ENCODE measurements at regions not wholly inside any gene's neighbourhood (a gene's known extent, or its start where the extent isn't known, plus 50 kb on each side); places are given as distances from the start of the nearest gene placed in this dataset.
"Not testable (repeated sequence)": the region's sequence is repeated elsewhere in the genome, so short reads cannot be mapped to it uniquely, and the experiment has no call there.

DNA sequence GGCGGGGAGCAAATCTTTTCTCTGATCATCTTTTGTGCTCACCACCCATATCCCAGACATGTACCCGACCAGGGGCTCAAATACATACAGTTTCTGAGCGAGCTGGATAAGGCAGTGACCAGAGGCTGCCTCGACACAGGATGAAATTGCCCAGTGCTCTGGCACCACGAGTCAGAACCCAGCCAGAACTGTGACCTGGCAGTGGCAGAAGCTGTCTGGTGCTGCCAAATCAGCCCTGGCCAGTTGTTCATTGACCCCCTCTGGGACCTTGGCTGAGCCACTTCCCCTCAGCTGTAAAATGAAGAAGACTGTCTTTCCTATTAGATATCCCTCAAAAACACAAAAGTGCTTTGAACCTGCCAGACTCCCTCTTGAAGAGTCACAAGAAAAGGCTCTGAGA lies 90.2 kb downstream of the TBC1D26 start:
- CTCF ChIA-PET; RAD21 ChIA-PET (ENCODE audit: low non-redundant PET in 1 of 2, low total read pairs in 2 of 2, uncharacterized antibody in 2 of 2, unreplicated experiment in 2 of 2); H2AFZ ChIP-seq (ENCODE audit: low read depth, low read length, poor library complexity, severe bottlenecking); H3K4me2 ChIP-seq (ENCODE audit: low read length); BruUV-seq (replicated peaks); H3K27me3 ChIP-seq (ENCODE audit: insufficient read depth, low read length); H3K9me2 ChIP-seq (ENCODE audit: insufficient read depth); DNase-seq (ENCODE audit: low read depth, low spot score); H3K9ac ChIP-seq (ENCODE audit: low read length); ATAC-seq; H3K4me1 ChIP-seq (ENCODE audit: control insufficient read depth in 1 of 2, insufficient read depth in 2 of 2, low read length in 2 of 2); H3K27ac ChIP-seq (ENCODE audit: low read depth, low read length); H3K4me3 ChIP-seq (replicated peaks in 1 of 2; ENCODE audit: low read depth in 1 of 2, low read length in 2 of 2); H3K9me3 ChIP-seq (ENCODE audit: control insufficient read depth in 1 of 2, insufficient read depth in 1 of 2, low read depth in 1 of 2, low read length in 2 of 2); H4K20me1 ChIP-seq (ENCODE audit: insufficient read depth); H3K79me2 ChIP-seq (ENCODE audit: insufficient read depth, low read length); H3K36me3 ChIP-seq (ENCODE audit: control insufficient read depth in 1 of 2, insufficient read depth in 2 of 2, low read length in 2 of 2); POLR2A ChIA-PET: not testable (repeated sequence)
- intact Hi-C loops (cut with micrococcal nuclease): loop anchor here (10.0 kb wide), 1 partner anchor 557 kb away; the partner anchor contains the start of gene PMP22

DNA sequence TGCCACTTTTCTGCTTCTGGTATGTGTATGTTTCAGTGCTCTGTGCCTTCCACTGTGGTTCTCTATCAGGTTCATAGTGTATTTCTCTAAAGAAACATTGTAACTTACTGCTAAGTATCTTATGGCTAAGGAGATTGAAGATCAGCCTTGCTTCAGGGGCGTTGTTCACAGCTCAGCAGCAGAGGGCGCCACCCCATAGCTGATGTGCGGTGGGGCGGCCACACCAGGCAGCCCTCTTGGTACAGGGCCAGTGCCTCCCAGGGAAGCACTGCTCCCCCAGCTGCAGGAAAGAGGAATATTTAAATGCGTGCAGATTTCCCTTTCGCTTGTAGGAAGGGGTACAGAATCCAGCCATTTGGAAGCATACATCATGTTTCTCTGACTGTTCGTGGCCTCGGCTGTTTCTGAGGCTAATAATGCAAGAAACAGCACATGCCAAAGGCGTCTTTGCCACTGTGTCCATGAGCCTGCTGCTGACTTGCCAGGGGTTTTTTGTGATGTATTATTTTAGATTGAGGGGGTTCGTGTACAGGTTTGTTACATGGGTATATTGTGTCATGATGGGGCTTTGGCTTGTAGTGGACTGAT lies 96.7 kb downstream of the TBC1D26 start:
- Histone ChIP-seq H3K4me1 (ENCODE audit: control insufficient read depth in 1 of 2, insufficient read depth in 2 of 2, low read length in 2 of 2) (peaks cover 2 to 12% of the 10 kb centered on the region in 2 experiments; a peak in 1 of 4 replicates), H3K4me2 (ENCODE audit: low read length) (peak overlapping the region; percentile 65), H2AFZ (ENCODE audit: low read depth, low read length, poor library complexity, severe bottlenecking) (peak overlapping the region; percentile 90)
- H3K27ac ChIP-seq (ENCODE audit: low read depth, low read length); H3K36me3 ChIP-seq (ENCODE audit: control insufficient read depth in 1 of 2, insufficient read depth in 2 of 2, low read length in 2 of 2); H3K9ac ChIP-seq (ENCODE audit: low read length); BruUV-seq (replicated peaks); H3K79me2 ChIP-seq (ENCODE audit: insufficient read depth, low read length); H4K20me1 ChIP-seq (ENCODE audit: insufficient read depth); POLR2A ChIA-PET; H3K27me3 ChIP-seq (ENCODE audit: insufficient read depth, low read length); H3K9me2 ChIP-seq (ENCODE audit: insufficient read depth); H3K4me3 ChIP-seq (replicated peaks in 1 of 2; ENCODE audit: low read depth in 1 of 2, low read length in 2 of 2); H3K9me3 ChIP-seq (ENCODE audit: control insufficient read depth in 1 of 2, insufficient read depth in 1 of 2, low read depth in 1 of 2, low read length in 2 of 2): not testable (repeated sequence)
- ChIA-PET RAD21 (ENCODE audit: low non-redundant PET in 1 of 2, low total read pairs in 2 of 2, uncharacterized antibody in 2 of 2, unreplicated experiment in 2 of 2) (interaction anchor here in 1 of 2 experiments (1.0 kb wide), 1 partner anchor 116 kb away, joined by 6 read pairs; the partner anchor contains the start of gene ADORA2B), CTCF (interaction anchor here (2.1 kb wide), 1 partner anchor 214 kb away, joined by 4 read pairs; no protein-coding TSS in a partner anchor)
- DNase-seq (ENCODE audit: low read depth, low spot score) (peak; percentile 56), ATAC-seq (peak; percentile 98)
- intact Hi-C loops (cut with micrococcal nuclease): loop anchor here (1.0 to 10.0 kb wide), 2 partner anchors 169 to 564 kb away; partner anchors contain the start of gene PMP22
- peak; percentile 85 for TF ChIP-seq RAD21 (IDR thresholded peaks at IDR 0.05; ENCODE audit: low read depth)
- TF ChIP-seq, protein P1, sequence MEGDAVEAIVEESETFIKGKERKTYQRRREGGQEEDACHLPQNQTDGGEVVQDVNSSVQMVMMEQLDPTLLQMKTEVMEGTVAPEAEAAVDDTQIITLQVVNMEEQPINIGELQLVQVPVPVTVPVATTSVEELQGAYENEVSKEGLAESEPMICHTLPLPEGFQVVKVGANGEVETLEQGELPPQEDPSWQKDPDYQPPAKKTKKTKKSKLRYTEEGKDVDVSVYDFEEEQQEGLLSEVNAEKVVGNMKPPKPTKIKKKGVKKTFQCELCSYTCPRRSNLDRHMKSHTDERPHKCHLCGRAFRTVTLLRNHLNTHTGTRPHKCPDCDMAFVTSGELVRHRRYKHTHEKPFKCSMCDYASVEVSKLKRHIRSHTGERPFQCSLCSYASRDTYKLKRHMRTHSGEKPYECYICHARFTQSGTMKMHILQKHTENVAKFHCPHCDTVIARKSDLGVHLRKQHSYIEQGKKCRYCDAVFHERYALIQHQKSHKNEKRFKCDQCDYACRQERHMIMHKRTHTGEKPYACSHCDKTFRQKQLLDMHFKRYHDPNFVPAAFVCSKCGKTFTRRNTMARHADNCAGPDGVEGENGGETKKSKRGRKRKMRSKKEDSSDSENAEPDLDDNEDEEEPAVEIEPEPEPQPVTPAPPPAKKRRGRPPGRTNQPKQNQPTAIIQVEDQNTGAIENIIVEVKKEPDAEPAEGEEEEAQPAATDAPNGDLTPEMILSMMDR (IDR thresholded peaks at IDR 0.05 in 2 of 3, conservative IDR thresholded peaks at IDR 0.05 in 1 of 3; ENCODE audit: borderline replicate concordance in 1 of 3, insufficient read depth in 1 of 3, low read depth in 2 of 3, low read length in 2 of 3): peak; percentile 69 to 96 (median 71)
- peak; percentile 56; the same call in 1 of the 2 replicates for TF ChIP-seq CBX3 (IDR thresholded peaks at IDR 0.05; ENCODE audit: low read depth)

DNA sequence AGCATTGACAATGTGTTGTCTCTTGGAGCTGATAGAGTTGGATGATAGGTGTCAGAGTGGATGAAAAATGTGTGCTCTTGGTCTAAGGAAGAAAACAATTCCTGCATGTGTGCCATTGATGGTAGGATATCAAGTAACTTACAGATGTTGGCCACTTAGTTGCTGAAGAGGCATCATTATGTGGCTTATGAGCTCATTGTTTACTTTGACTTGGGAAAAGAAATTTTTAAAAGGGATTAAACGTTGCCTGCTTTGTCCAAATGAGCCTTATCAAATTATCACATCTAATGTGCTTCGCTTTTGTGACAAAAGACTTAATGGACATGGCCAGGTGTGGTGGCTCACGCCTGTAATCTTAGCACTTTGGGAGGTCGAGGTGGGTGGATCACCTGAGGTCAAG lies 98.1 kb downstream of the TBC1D26 start:
- H3K27me3 ChIP-seq (ENCODE audit: insufficient read depth, low read length); ATAC-seq; intact Hi-C loops (cut with micrococcal nuclease); CTCF ChIA-PET; H3K27ac ChIP-seq (ENCODE audit: low read depth, low read length); H4K20me1 ChIP-seq (ENCODE audit: insufficient read depth); H3K9me3 ChIP-seq (ENCODE audit: control insufficient read depth in 1 of 2, insufficient read depth in 1 of 2, low read depth in 1 of 2, low read length in 2 of 2); H3K9me2 ChIP-seq (ENCODE audit: insufficient read depth); H3K79me2 ChIP-seq (ENCODE audit: insufficient read depth, low read length); H2AFZ ChIP-seq (ENCODE audit: low read depth, low read length, poor library complexity, severe bottlenecking); DNase-seq (ENCODE audit: low read depth, low spot score); H3K9ac ChIP-seq (ENCODE audit: low read length); H3K4me2 ChIP-seq (ENCODE audit: low read length); POLR2A ChIA-PET; BruUV-seq (replicated peaks); H3K36me3 ChIP-seq (ENCODE audit: control insufficient read depth in 1 of 2, insufficient read depth in 2 of 2, low read length in 2 of 2); H3K4me3 ChIP-seq (replicated peaks in 1 of 2; ENCODE audit: low read depth in 1 of 2, low read length in 2 of 2): not testable (repeated sequence)
- peaks cover 2 to 12% of the 10 kb centered on the region in 2 experiments; a peak in 1 of 4 replicates for H3K4me1 ChIP-seq (ENCODE audit: control insufficient read depth in 1 of 2, insufficient read depth in 2 of 2, low read length in 2 of 2)
- RAD21 ChIA-PET (ENCODE audit: low non-redundant PET in 1 of 2, low total read pairs in 2 of 2, uncharacterized antibody in 2 of 2, unreplicated experiment in 2 of 2): interaction anchor here in 1 of 2 experiments (1.1 kb wide), 1 partner anchor 169 kb away, joined by 3 read pairs; the partner anchor contains the start of genes TTC19 and ZSWIM7

DNA sequence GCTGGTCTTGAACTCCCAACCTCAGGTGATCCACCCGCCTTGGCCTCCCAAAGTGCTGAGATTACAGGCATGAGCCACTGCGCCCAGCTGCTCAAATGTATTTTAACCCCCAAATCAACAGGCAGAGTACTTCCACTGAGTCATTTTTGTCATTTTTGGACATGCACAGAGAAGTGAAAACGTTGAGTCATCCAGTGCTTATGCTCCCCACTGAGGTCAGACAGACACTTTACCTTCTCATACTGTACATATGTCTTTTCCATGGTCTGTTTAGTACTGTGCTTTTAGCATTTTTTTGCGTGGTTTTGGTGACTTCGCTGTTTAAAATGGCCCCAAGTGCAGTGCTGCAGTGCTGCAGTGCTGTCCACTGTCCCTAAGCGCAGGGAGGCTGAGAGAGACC lies 99.1 kb downstream of the TBC1D26 start:
- H3K36me3 ChIP-seq (ENCODE audit: control insufficient read depth in 1 of 2, insufficient read depth in 2 of 2, low read length in 2 of 2); RAD21 ChIA-PET (ENCODE audit: low non-redundant PET in 1 of 2, low total read pairs in 2 of 2, uncharacterized antibody in 2 of 2, unreplicated experiment in 2 of 2); H3K9me2 ChIP-seq (ENCODE audit: insufficient read depth); H3K79me2 ChIP-seq (ENCODE audit: insufficient read depth, low read length); H3K27ac ChIP-seq (ENCODE audit: low read depth, low read length); H3K4me3 ChIP-seq (replicated peaks in 1 of 2; ENCODE audit: low read depth in 1 of 2, low read length in 2 of 2); H3K4me2 ChIP-seq (ENCODE audit: low read length); POLR2A ChIA-PET; H3K9me3 ChIP-seq (ENCODE audit: control insufficient read depth in 1 of 2, insufficient read depth in 1 of 2, low read depth in 1 of 2, low read length in 2 of 2); H2AFZ ChIP-seq (ENCODE audit: low read depth, low read length, poor library complexity, severe bottlenecking); H4K20me1 ChIP-seq (ENCODE audit: insufficient read depth); H3K27me3 ChIP-seq (ENCODE audit: insufficient read depth, low read length); DNase-seq (ENCODE audit: low read depth, low spot score); CTCF ChIA-PET; intact Hi-C loops (cut with micrococcal nuclease); ATAC-seq; BruUV-seq (replicated peaks); H3K9ac ChIP-seq (ENCODE audit: low read length): not testable (repeated sequence)
- peaks cover 2 to 12% of the 10 kb centered on the region in 2 experiments; a peak in 1 of 4 replicates for H3K4me1 ChIP-seq (ENCODE audit: control insufficient read depth in 1 of 2, insufficient read depth in 2 of 2, low read length in 2 of 2)

All from HCT116 (cell line).